OCI-LY7 (cell line): ENCODE measurements at regions not wholly inside any gene's neighbourhood (a gene's known extent, or its start where the extent isn't known, plus 50 kb on each side); places are given as distances from the start of the nearest gene placed in this dataset.

ENCODE experiments used
- EZH2phosphoT487 ChIP-seq: fragments of 200-600 bp; sonication (generic); IDR thresholded peaks from 2 replicates; pipeline ENCODE4 v1.6.1; 2018; ENCODE audit warnings: low read depth, borderline replicate concordance, mild to moderate bottlenecking, mixed run types, antibody characterized with exemption, low read length, moderate library complexity, mixed read lengths
- TF ChIP-seq, protein P1 (sequence below): fragments of 200-600 bp; sonication (generic); conservative IDR thresholded peaks from 2 replicates; pipeline ENCODE4 v1.5.1; 2014; ENCODE audit warnings: mild to moderate bottlenecking, antibody characterized with exemption, low read length, moderate library complexity, mixed read lengths

- TF ChIP-seq, protein P1, sequence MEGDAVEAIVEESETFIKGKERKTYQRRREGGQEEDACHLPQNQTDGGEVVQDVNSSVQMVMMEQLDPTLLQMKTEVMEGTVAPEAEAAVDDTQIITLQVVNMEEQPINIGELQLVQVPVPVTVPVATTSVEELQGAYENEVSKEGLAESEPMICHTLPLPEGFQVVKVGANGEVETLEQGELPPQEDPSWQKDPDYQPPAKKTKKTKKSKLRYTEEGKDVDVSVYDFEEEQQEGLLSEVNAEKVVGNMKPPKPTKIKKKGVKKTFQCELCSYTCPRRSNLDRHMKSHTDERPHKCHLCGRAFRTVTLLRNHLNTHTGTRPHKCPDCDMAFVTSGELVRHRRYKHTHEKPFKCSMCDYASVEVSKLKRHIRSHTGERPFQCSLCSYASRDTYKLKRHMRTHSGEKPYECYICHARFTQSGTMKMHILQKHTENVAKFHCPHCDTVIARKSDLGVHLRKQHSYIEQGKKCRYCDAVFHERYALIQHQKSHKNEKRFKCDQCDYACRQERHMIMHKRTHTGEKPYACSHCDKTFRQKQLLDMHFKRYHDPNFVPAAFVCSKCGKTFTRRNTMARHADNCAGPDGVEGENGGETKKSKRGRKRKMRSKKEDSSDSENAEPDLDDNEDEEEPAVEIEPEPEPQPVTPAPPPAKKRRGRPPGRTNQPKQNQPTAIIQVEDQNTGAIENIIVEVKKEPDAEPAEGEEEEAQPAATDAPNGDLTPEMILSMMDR, result no peak
- TF ChIP-seq EZH2phosphoT487, result no peak
These were observed 99.9 kb upstream of the LHX1 start for GRCh38 chr17:36837195-36837938.
